NT2/D1 (cell line): ENCODE measurements at regions not wholly inside any gene's neighbourhood (a gene's known extent, or its start where the extent isn't known, plus 50 kb on each side); places are given as distances from the start of the nearest gene placed in this dataset.

Source experiments
- SUZ12 ChIP-seq: IDR thresholded peaks from 2 replicates; pipeline ENCODE4 v1.6.1; 2011; ENCODE audit not compliant: insufficient read length, insufficient read depth; ENCODE audit errors: extremely low read depth
- YY1 ChIP-seq: IDR thresholded peaks from 2 replicates; pipeline ENCODE4 v1.6.1; 2011; ENCODE audit not compliant: insufficient read length, insufficient read depth
- ZNF274 ChIP-seq: IDR thresholded peaks from 2 replicates; pipeline ENCODE4 v1.6.1; 2011; ENCODE audit warnings: mild to moderate bottlenecking, low read depth, low read length

DNA sequence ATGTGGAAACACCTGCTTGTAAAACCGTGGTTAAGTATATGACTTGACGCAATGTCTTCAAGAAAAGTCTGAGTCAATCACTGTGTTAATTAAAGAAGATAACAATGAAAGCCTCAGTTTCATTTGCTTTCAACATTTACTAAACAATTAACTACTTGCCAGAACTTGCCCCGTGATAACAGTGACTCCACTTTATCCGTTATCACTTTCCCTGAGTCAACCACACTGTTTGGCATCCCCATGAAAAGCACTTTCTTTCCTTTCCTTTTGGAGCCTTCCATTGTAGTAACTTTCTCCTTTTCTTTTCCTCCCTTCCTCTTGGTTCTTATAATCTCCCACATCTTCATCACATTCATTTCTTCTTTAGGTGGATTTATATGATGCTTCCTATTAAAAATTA, 435.1 kb upstream of the GOT2 start:
- TF ChIP-seq ZNF274: no peak
- TF ChIP-seq YY1: no peak
- no peak for TF ChIP-seq SUZ12
